GM10248 (cell line): ENCODE measurements at regions not wholly inside any gene's neighbourhood (a gene's known extent, or its start where the extent isn't known, plus 50 kb on each side); places are given as distances from the start of the nearest gene placed in this dataset.

Experiments used
- CTCF ChIA-PET: fragments of 300-600 bp; sonication (Branson Sonifier 250); formaldehyde crosslinking; extraction: SDS; loops from one replicate; lab custom pipeline; 2021; ENCODE audit warnings: antibody characterized with exemption; lab: Yijun Ruan, JAX
- POLR2A ChIA-PET: fragments of 350-650 bp; sonication (Branson Sonifier 250); formaldehyde crosslinking; extraction: SDS; loops from one replicate; lab custom pipeline; 2020; ENCODE audit warnings: antibody characterized with exemption; lab: Yijun Ruan, JAX
- DNase-seq: peaks from one replicate; pipeline ENCODE4 v3.0.0; 2012; ENCODE audit errors: extremely low spot score
- CTCF ChIP-seq: IDR thresholded peaks from 2 replicates; pipeline ENCODE4 v1.5.1; 2012; ENCODE audit warnings: mild to moderate bottlenecking, low read depth; ENCODE audit errors: extremely low read depth, missing control alignments, control extremely low read depth

DNA sequence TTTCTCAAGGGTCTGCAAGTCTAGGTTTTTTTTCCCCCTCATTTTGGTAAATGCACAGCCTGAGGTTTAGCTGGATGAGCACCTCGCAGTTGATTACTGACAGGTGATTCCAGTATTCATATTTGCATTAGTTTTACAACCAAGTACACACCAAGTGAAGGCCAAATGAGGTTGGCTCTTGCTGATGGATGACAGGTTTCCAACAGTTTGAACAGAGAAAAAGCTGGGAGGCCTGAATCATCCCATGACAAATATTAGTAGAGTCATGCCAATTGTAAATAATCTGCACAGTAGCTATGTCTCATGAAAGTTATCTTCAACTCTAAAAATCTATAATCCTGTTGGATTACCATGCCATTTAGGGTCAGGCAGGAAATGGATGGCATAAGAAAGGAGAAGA lies 399.8 kb downstream of the HTR7 start:
- no peak for DNase-seq
- CTCF ChIA-PET, result no interaction called here
- no peak for TF ChIP-seq CTCF
- POLR2A ChIA-PET, result no interaction called here

- TF ChIP-seq CTCF, result no peak
- ChIA-PET CTCF (no interaction called here), POLR2A (no interaction called here)
Measured at GRCh38 chr10:90458571-90458970, 399.3 kb downstream of the HTR7 start.

GRCh38 chr10:90461437-90462155 lies 396.2 kb downstream of the HTR7 start:
- no peak for TF ChIP-seq CTCF
- no peak for DNase-seq
- ChIA-PET POLR2A (no interaction called here), CTCF (no interaction called here)

More at GRCh38 chr10:90458571-90458970, 399.3 kb downstream of the HTR7 start:
- no peak for DNase-seq

DNA sequence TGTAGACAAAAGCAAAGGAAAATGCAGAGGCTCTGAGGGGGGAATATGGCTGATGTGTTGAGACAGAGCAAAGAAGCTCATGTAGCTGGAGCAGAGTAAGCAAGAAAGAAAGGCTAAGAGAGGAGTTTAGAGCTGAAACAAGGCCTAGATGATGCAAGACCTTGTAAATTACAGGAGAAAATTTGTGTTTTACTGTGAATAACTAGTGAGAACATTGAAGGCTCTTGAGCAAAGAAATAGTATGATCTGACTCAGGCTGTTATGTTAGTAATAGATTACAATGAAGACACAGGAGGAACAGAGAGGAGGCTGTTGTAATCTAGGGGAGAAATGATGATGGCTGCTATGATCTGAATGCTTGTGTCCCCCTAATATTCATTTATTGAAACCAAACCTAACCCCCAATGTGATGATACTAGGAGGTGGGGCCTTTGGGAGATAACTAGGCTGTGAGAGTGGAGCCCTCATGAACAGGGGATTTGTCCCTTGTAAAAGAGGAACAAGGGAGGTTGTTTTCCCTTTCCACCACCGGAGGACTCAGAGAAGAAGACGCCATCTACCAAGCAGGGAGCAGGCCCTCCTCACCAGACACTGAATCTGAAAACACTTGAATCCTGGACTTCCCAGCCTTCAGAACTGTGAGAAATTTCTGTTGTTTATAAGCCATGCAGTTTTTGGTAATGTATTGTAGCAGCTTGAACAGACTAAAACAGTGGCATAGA lies 394.9 kb downstream of the HTR7 start:
- no peak for DNase-seq
- CTCF ChIA-PET, result no interaction called here
- POLR2A ChIA-PET, result no interaction called here
- no peak for TF ChIP-seq CTCF

DNA sequence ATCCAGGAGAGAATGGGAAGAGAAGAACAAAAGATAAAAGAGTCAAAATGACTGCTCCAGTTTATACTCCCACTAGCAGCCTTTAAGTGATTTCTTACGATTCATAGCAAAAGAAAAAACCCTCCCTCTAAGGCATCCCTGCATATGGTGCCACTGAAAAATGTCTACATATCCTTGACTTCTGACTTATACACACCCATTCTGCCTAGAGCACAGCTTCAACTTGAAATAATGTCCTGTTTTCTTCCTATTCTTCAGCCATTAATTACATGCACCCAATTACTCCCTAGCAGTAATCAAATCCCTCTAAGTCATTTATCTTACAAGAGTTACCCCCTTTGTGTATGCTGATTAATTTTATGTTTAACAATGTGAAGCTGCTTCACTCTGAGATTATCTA lies 393.5 kb downstream of the HTR7 start:
- ChIA-PET CTCF (no interaction called here), POLR2A (no interaction called here)
- no peak for DNase-seq
- no peak for TF ChIP-seq CTCF

DNA sequence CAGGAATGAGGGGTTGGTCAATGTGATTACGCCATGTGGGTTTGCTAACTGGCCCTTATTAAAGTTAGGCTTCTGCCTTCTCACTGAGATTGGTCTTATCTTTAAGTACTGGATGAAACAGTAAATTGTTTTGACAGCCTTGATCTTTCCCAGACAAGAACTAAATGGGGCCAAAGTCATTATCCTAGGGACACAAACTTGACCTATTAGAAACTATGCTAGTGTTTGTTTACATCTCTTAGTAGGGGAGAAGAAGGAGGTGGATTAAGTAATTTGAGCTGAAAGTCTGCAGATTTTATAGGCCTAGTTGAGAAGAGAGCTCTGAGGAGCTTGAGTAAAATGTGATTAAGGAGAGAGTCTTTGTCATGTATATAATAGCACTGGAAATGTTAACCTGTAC lies 386.9 kb downstream of the HTR7 start:
- no peak for TF ChIP-seq CTCF
- DNase-seq, result no peak
- ChIA-PET POLR2A (no interaction called here), CTCF (no interaction called here)

DNA sequence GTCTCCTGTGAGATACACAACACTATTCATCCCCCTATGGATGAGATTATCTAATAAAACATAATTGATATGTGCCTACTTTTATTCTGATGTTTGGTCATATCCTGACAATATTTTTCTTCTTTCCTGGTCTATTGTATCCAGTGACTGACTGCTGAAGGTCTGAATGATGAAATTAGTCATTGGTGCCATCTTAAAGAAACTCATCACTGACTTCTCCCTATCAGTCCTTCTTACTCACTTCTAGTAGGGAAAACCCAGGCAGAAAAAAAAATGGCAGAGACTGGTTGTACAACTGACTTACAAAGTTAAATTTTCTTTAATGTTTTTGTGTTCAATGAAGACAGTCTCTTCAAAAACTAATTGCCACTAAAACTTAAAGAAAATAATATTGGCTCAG lies 377.4 kb downstream of the HTR7 start:
- no peak for DNase-seq
- ChIA-PET CTCF (no interaction called here), POLR2A (no interaction called here)
- TF ChIP-seq CTCF, result no peak
